Stomach (tissue), 8 donors: ENCODE measurements at regions not wholly inside any gene's neighbourhood (a gene's known extent, or its start where the extent isn't known, plus 50 kb on each side); places are given as distances from the start of the nearest gene placed in this dataset.
A peak's percentile ranks its signal among the peaks of the same experiment; 100 is the strongest.

ENCODE experiments used
- DNase-seq, 2 donors: peaks; one replicate each; pipeline versions ENCODE4 v3.0.0 to v3.0.0-alpha.2; 2013 to 2019
- H3K27ac ChIP-seq, 5 donors: fragments of 200-600 bp in 4 of 5; sonication (generic) in 4 of 5; one replicate each; pipeline ENCODE4 v1.5.1; 2013 to 2019; ENCODE audit warnings: mild to moderate bottlenecking in 1 of 5, moderate library complexity in 1 of 5
- H3K27me3 ChIP-seq, 3 donors: fragments of 200-600 bp; sonication (generic); one replicate each; pipeline ENCODE4 v1.5.1; 2017 to 2019; ENCODE audit warnings: mixed run types in 1 of 3
- H3K36me3 ChIP-seq, 4 donors: fragments of 200-600 bp; sonication (generic); 1 replicate in 3 of 4; 2 replicates in 1 of 4; pipeline ENCODE4 v1.5.1; 2016 to 2019
- H3K4me1 ChIP-seq, 4 donors: fragments of 200-600 bp; sonication (generic); one replicate each; pipeline ENCODE4 v1.5.1; 2016 to 2019
- H3K4me3 ChIP-seq, 4 donors: fragments of 200-600 bp; sonication (generic) in 3 of 4; one replicate each; pipeline ENCODE4 v1.5.1; 2016 to 2019; ENCODE audit warnings: mild to moderate bottlenecking in 1 of 4
- H3K9me3 ChIP-seq, 4 donors: fragments of 200-600 bp; sonication (generic); one replicate each; pipeline ENCODE4 v1.5.1; 2016 to 2019
- CTCF ChIP-seq, 7 experiments: fragments of 450-650 bp in 4 of 7; fragments of 200-600 bp in 3 of 7; sonication (generic) in 3 of 7; IDR thresholded peaks; one replicate each; pipeline ENCODE4 v1.5.1; 2016 to 2019; ENCODE audit warnings: antibody characterized with exemption in 7 of 7, control low read depth in 2 of 7, mild to moderate bottlenecking in 1 of 7
- EP300 ChIP-seq: sonication (generic); formaldehyde crosslinking; IDR thresholded peaks from one replicate; pipeline ENCODE4 v1.6.1; 2017; ENCODE audit warnings: antibody characterized with exemption
- POLR2A ChIP-seq, 4 donors: fragments of 450-650 bp; IDR thresholded peaks; one replicate each; pipeline ENCODE4 v1.6.1; 2016; ENCODE audit warnings: antibody characterized with exemption in 4 of 4, control low read depth in 2 of 4, mild to moderate bottlenecking in 1 of 4, moderate library complexity in 1 of 4
- POLR2AphosphoS5 ChIP-seq, 3 donors: sonication (generic); formaldehyde crosslinking; IDR thresholded peaks; one replicate each; pipeline ENCODE4 v1.6.1; 2016; ENCODE audit warnings: antibody characterized with exemption in 3 of 3
- WGBS, 5 donors: extraction: QIAGEN DNeasy Blood & Tissue Kit in 3 of 5; methylation state at CpG; one replicate each; pipeline versions ENCODE4 v1.1.5 to v1.1.7; 2013 to 2018; 5-methylcytosine and 5-hydroxymethylcytosine counted together
- intact Hi-C: fragments of 100-400 bp; cut with DNase I; formaldehyde crosslinking; loops from one replicate; pipeline ENCODE4 v1.15.1; 2023; ENCODE audit warnings: low total_unique reads
- donor health status: healthy with polysubstance abuse.
- donor health status: Bipolar disorder and iron deficiency.
- donor health status: healthy.

- no peaks in the 10 kb centered on the region for H3K36me3 ChIP-seq
- no peaks in the 10 kb centered on the region for H3K4me1 ChIP-seq
- 68 to 71% (median 69%) methylated on average over 10 of the region's 10 CpGs for WGBS, 5 donors
- H3K4me3 ChIP-seq, result no peak overlapping the region
- no peaks in the 10 kb centered on the region for H3K9me3 ChIP-seq
- no peak overlapping the region for H3K27ac ChIP-seq
- intact Hi-C loops, result no loop called here
- DNase-seq, result peak in 1 of 2 donors; percentile 64
- no peak for TF ChIP-seq CTCF (IDR thresholded peaks at IDR 0.05)
- no peak for TF ChIP-seq EP300
- TF ChIP-seq POLR2A (IDR thresholded peaks at IDR 0.05), result no peak
- TF ChIP-seq POLR2AphosphoS5 (IDR thresholded peaks at IDR 0.05), result no peak
- no peaks in the 10 kb centered on the region for H3K27me3 ChIP-seq
Measured at GRCh38 chr1:243974451-243975292, 76.4 kb upstream of the ZBTB18 start.

- WGBS, 5 donors, result 69 to 76% (median 71%) methylated on average over 4 of the region's 4 CpGs
- Histone ChIP-seq H3K4me1 (no peaks in the 10 kb centered on the region), H3K27ac (no peak overlapping the region), H3K9me3 (no peaks in the 10 kb centered on the region), H3K36me3 (no peaks in the 10 kb centered on the region), H3K4me3 (no peak overlapping the region), H3K27me3 (no peaks in the 10 kb centered on the region)
- DNase-seq, result no peak
- intact Hi-C loops, result no loop called here
- TF ChIP-seq CTCF (IDR thresholded peaks at IDR 0.05), result no peak
- no peak for TF ChIP-seq EP300
- no peak for TF ChIP-seq POLR2AphosphoS5 (IDR thresholded peaks at IDR 0.05)
- TF ChIP-seq POLR2A (IDR thresholded peaks at IDR 0.05), result no peak
Measured at GRCh38 chr1:243973169-243973568, 77.9 kb upstream of the ZBTB18 start.

- TF ChIP-seq POLR2AphosphoS5 (IDR thresholded peaks at IDR 0.05) (no peak), POLR2A (IDR thresholded peaks at IDR 0.05) (no peak), EP300 (no peak)
- Histone ChIP-seq H3K4me1 (no peaks in the 10 kb centered on the region), H3K27me3 (no peaks in the 10 kb centered on the region), H3K9me3 (no peaks in the 10 kb centered on the region), H3K27ac (no peak overlapping the region), H3K36me3 (no peaks in the 10 kb centered on the region), H3K4me3 (no peak overlapping the region)
- DNase-seq, result no peak
- 70 to 75% (median 71%) methylated on average over 2 of the region's 2 CpGs for WGBS, 5 donors
- intact Hi-C loops, result no loop called here
Measured at GRCh38 chr1:243970077-243970476, 81.0 kb upstream of the ZBTB18 start.

- no peaks in the 10 kb centered on the region for H3K36me3 ChIP-seq
- H3K27me3 ChIP-seq, result no peaks in the 10 kb centered on the region
- H3K9me3 ChIP-seq, result no peaks in the 10 kb centered on the region
- H3K4me1 ChIP-seq, result no peaks in the 10 kb centered on the region
- DNase-seq, result no peak
- intact Hi-C loops, result no loop called here
- WGBS, 5 donors, result 44 to 54% (median 50%) methylated on average over 5 of the region's 5 CpGs
- H3K27ac ChIP-seq, result no peak overlapping the region
- H3K4me3 ChIP-seq, result no peak overlapping the region
- TF ChIP-seq POLR2AphosphoS5 (IDR thresholded peaks at IDR 0.05), result no peak
- TF ChIP-seq POLR2A (IDR thresholded peaks at IDR 0.05), result no peak
- no peak for TF ChIP-seq CTCF (IDR thresholded peaks at IDR 0.05)
- no peak for TF ChIP-seq EP300
Measured at GRCh38 chr1:243968413-243968812, 82.7 kb upstream of the ZBTB18 start.

GRCh38 chr1:243964915-243965314, 86.2 kb upstream of the ZBTB18 start:
- H3K36me3 ChIP-seq, result no peaks in the 10 kb centered on the region
- no peaks in the 10 kb centered on the region for H3K27me3 ChIP-seq
- H3K27ac ChIP-seq, result no peak overlapping the region
- no peaks in the 10 kb centered on the region for H3K4me1 ChIP-seq
- no peak overlapping the region for H3K4me3 ChIP-seq
- DNase-seq, result no peak
- intact Hi-C loops, result no loop called here
- no peak for TF ChIP-seq CTCF (IDR thresholded peaks at IDR 0.05)
- TF ChIP-seq POLR2A (IDR thresholded peaks at IDR 0.05), result no peak
- TF ChIP-seq POLR2AphosphoS5 (IDR thresholded peaks at IDR 0.05), result no peak
- no peak for TF ChIP-seq EP300
- no peaks in the 10 kb centered on the region for H3K9me3 ChIP-seq
- WGBS, 5 donors, result 91 to 98% (median 95%) methylated on average over 2 of the region's 2 CpGs
